ENCODE measurements at regions not wholly inside any gene's neighbourhood (a gene's known extent, or its start where the extent isn't known, plus 50 kb on each side); places are given as distances from the start of the nearest gene placed in this dataset.

GRCh38 chr6:21501815-21502214 lies 91.7 kb upstream of the SOX4 start:
- WGBS (ENCODE audit: insufficient coverage, low coverage, low lambda C conversion rate, missing lambda C conversion rate), result 67% methylated on average over 1 of the region's 1 CpG
- no peak for ATAC-seq
- no peak overlapping the region for H3K4me3 ChIP-seq
- H3K27me3 ChIP-seq, result no peaks in the 10 kb centered on the region
- no peaks in the 10 kb centered on the region for H3K36me3 ChIP-seq
- intact Hi-C loops (cut with DNase I), result no loop called here
- no peaks in the 10 kb centered on the region for H3K4me1 ChIP-seq
- TF ChIP-seq, protein P1, sequence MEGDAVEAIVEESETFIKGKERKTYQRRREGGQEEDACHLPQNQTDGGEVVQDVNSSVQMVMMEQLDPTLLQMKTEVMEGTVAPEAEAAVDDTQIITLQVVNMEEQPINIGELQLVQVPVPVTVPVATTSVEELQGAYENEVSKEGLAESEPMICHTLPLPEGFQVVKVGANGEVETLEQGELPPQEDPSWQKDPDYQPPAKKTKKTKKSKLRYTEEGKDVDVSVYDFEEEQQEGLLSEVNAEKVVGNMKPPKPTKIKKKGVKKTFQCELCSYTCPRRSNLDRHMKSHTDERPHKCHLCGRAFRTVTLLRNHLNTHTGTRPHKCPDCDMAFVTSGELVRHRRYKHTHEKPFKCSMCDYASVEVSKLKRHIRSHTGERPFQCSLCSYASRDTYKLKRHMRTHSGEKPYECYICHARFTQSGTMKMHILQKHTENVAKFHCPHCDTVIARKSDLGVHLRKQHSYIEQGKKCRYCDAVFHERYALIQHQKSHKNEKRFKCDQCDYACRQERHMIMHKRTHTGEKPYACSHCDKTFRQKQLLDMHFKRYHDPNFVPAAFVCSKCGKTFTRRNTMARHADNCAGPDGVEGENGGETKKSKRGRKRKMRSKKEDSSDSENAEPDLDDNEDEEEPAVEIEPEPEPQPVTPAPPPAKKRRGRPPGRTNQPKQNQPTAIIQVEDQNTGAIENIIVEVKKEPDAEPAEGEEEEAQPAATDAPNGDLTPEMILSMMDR (IDR thresholded peaks at IDR 0.05), result no peak
- no peak for TF ChIP-seq POLR2A (IDR thresholded peaks at IDR 0.05)
- no peaks in the 10 kb centered on the region for H3K9me3 ChIP-seq
- no peak overlapping the region for H3K27ac ChIP-seq
- no peak for DNase-seq

GRCh38 chr6:21502682-21503081 lies 90.9 kb upstream of the SOX4 start:
- Histone ChIP-seq H3K9me3 (no peaks in the 10 kb centered on the region), H3K27me3 (no peaks in the 10 kb centered on the region), H3K4me3 (no peak overlapping the region), H3K27ac (no peak overlapping the region), H3K4me1 (no peaks in the 10 kb centered on the region), H3K36me3 (no peaks in the 10 kb centered on the region)
- DNase-seq (no peak), ATAC-seq (no peak)
- intact Hi-C loops (cut with DNase I), result no loop called here
- TF ChIP-seq, protein P1 (IDR thresholded peaks at IDR 0.05), result no peak
- TF ChIP-seq POLR2A (IDR thresholded peaks at IDR 0.05), result no peak
- WGBS (ENCODE audit: insufficient coverage, low coverage, low lambda C conversion rate, missing lambda C conversion rate), result 93% methylated on average over 1 of the region's 1 CpG

DNA sequence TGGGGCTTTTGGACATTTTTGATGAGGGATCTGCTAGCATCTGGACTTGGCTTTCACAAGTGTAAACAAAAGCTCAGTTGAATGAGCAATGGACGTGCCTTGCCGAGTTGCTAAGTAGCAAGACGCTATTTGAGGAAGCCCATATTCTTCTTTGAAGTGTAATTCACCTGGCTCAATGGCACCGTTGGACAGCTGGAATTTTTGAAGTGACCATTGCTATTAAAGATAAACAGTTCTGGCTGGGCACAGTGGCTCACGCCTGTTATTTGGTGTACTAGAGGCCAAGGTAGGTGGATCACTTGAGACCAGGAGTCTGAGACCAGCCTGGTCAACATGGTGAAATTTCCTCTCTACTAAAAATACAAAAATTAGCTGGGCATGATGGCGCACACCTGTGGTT lies 88.8 kb upstream of the SOX4 start:
- H3K4me3 ChIP-seq, result no peak overlapping the region
- H3K27ac ChIP-seq, result no peak overlapping the region
- H3K36me3 ChIP-seq, result no peaks in the 10 kb centered on the region
- H3K9me3 ChIP-seq, result no peaks in the 10 kb centered on the region
- no peaks in the 10 kb centered on the region for H3K4me1 ChIP-seq
- 77% methylated on average over 3 of the region's 6 CpGs for WGBS (ENCODE audit: insufficient coverage, low coverage, low lambda C conversion rate, missing lambda C conversion rate)
- TF ChIP-seq, protein P1 (IDR thresholded peaks at IDR 0.05), result no peak
- no peak for TF ChIP-seq POLR2A (IDR thresholded peaks at IDR 0.05)
- no peak for ATAC-seq
- no peaks in the 10 kb centered on the region for H3K27me3 ChIP-seq
- no peak for DNase-seq
- intact Hi-C loops (cut with DNase I), result no loop called here

DNA sequence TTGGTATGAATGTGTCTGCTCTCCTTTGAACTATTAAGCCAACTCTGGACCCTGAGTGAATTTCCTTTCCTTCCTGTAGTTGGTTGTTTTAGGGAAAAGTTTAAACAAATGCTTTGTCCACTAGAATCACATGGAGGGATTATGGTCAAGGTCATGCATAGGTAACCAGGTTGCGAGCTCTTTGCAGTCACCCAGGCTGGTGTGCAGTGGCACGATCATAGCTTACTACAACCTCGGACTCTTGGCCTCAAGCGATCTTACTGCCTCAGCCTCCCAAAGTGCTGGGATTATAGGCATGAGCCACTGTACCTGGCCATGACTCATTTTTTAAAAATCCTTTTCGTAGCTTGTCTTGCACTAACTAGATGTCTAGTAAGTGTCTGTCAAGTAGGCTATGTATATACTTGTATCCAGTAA lies 88.0 kb upstream of the SOX4 start:
- Histone ChIP-seq H3K9me3 (no peaks in the 10 kb centered on the region), H3K27me3 (no peaks in the 10 kb centered on the region), H3K4me1 (no peaks in the 10 kb centered on the region), H3K27ac (no peak overlapping the region), H3K36me3 (no peaks in the 10 kb centered on the region), H3K4me3 (no peak overlapping the region)
- TF ChIP-seq, protein P1 (IDR thresholded peaks at IDR 0.05), result no peak
- no peak for TF ChIP-seq POLR2A (IDR thresholded peaks at IDR 0.05)
- intact Hi-C loops (cut with DNase I), result no loop called here
- DNase-seq, result no peak
- no peak for ATAC-seq
- WGBS (ENCODE audit: insufficient coverage, low coverage, low lambda C conversion rate, missing lambda C conversion rate), result 50% methylated on average over 4 of the region's 5 CpGs

- no peaks in the 10 kb centered on the region for H3K9me3 ChIP-seq
- H3K27me3 ChIP-seq, result no peaks in the 10 kb centered on the region
- no peak overlapping the region for H3K27ac ChIP-seq
- WGBS (ENCODE audit: insufficient coverage, low coverage, low lambda C conversion rate, missing lambda C conversion rate), result 69% methylated on average over 4 of the region's 4 CpGs
- intact Hi-C loops (cut with DNase I), result no loop called here
- TF ChIP-seq, protein P1 (IDR thresholded peaks at IDR 0.05), result no peak
- TF ChIP-seq POLR2A (IDR thresholded peaks at IDR 0.05), result no peak
- ATAC-seq (no peak), DNase-seq (no peak)
- H3K4me3 ChIP-seq, result no peak overlapping the region
- H3K4me1 ChIP-seq, result no peaks in the 10 kb centered on the region
- H3K36me3 ChIP-seq, result no peaks in the 10 kb centered on the region
These were observed 87.4 kb upstream of the SOX4 start for GRCh38 chr6:21506126-21506525.
